ENCODE measurements at regions not wholly inside any gene's neighbourhood (a gene's known extent, or its start where the extent isn't known, plus 50 kb on each side); places are given as distances from the start of the nearest gene placed in this dataset.

DNA sequence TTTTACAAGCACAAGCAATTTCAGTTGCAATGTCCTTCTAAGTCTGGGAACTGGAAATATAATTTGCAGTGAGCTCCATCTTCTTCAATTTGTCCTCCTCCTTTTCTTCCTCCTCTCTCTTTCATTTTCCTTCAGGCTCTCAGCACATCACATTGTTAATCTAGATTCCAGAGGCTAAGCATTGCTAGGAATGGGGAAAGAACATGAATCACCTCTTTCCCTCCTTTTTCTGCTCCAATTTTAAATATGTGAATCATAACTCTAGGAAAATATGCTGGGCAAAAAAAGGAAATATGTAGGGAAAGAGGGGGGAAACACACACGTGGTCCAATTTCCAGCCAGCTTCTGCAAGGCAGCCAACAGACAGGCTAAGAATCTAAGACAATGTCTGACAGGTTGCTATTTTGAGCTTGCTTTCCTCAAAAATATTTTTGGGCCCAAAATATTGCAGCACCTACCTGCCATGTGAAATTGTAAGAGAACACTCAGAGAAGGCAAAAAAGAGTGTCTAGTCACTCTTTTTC lies 72.7 kb upstream of the NUPR2 start:
- no peaks in the 10 kb centered on the region for H3K36me3 ChIP-seq
- intact Hi-C loops (cut with DNase I) = no loop called here
- no peak overlapping the region for H3K27ac ChIP-seq
- no peaks in the 10 kb centered on the region for H3K9me3 ChIP-seq
- no peak overlapping the region for H3K4me3 ChIP-seq
- DNase-seq (no peak), ATAC-seq (no peak)
- TF ChIP-seq POLR2A (IDR thresholded peaks at IDR 0.05) (no peak), CTCF (IDR thresholded peaks at IDR 0.05) (no peak)
- WGBS (ENCODE audit: insufficient coverage, low coverage, low lambda C conversion rate, missing lambda C conversion rate) = 8% methylated on average over 1 of the region's 1 CpG
- H3K27me3 ChIP-seq = no peaks in the 10 kb centered on the region
- H3K4me1 ChIP-seq = no peaks in the 10 kb centered on the region

DNA sequence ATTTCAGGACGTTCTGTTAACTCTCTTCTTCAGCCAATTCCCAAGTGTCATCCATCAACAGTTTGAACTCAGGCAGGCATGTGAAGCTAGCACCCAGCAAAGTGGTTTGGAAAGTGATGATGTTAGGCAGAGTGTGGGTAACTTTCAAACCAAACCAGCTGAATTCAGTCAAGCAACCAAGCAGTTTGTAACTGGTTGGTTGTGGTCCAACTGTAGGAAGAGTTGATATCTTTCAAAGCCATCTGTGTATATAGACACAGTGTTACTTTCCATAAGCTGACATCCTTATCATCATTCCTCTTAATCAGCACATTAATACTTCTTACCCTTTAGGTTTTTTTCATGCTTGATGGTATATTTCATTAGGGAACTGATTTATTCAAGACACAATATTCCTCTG lies 72.2 kb upstream of the NUPR2 start:
- TF ChIP-seq POLR2A (IDR thresholded peaks at IDR 0.05) (no peak), CTCF (IDR thresholded peaks at IDR 0.05) (no peak)
- Histone ChIP-seq H3K4me3 (no peak overlapping the region), H3K4me1 (no peaks in the 10 kb centered on the region), H3K27me3 (no peaks in the 10 kb centered on the region), H3K27ac (no peak overlapping the region), H3K9me3 (no peaks in the 10 kb centered on the region), H3K36me3 (no peaks in the 10 kb centered on the region)
- intact Hi-C loops (cut with DNase I) = no loop called here
- WGBS (ENCODE audit: insufficient coverage, low coverage, low lambda C conversion rate, missing lambda C conversion rate) = 8% methylated on average over 1 of the region's 1 CpG
- no peak for DNase-seq
- ATAC-seq = no peak

DNA sequence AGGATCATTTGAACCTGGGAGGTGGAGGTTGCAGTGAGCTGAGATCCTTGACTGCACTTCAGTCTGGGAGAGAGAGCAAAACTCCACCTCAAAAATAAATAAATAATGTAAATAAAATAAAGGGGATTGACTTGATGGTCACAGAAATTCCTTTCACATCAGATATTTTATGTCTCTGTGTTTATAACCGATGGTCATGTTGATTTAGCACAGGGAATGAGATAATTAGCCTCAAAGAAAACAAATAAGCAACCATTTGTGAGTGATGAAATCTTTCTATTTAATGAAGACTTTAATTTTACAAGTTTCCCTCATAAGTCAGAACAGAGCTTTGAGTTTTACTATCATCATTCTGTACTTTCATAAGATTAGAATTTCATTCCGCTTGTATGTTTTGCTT lies 64.8 kb upstream of the NUPR2 start:
- ATAC-seq (no peak), DNase-seq (no peak)
- no peaks in the 10 kb centered on the region for H3K27me3 ChIP-seq
- no peak overlapping the region for H3K27ac ChIP-seq
- intact Hi-C loops (cut with DNase I) = no loop called here
- no peaks in the 10 kb centered on the region for H3K36me3 ChIP-seq
- TF ChIP-seq POLR2A (IDR thresholded peaks at IDR 0.05) = no peak
- TF ChIP-seq CTCF (IDR thresholded peaks at IDR 0.05) = no peak
- H3K4me1 ChIP-seq = no peaks in the 10 kb centered on the region
- no peak overlapping the region for H3K4me3 ChIP-seq
- 38% methylated on average over 2 of the region's 2 CpGs for WGBS (ENCODE audit: insufficient coverage, low coverage, low lambda C conversion rate, missing lambda C conversion rate)
- H3K9me3 ChIP-seq = no peaks in the 10 kb centered on the region

- ATAC-seq (peak in 1 of 4 donors; percentile 17), DNase-seq (no peak)
- H3K4me3 ChIP-seq = peak overlapping the region in 2 of 3 donors; percentile 18 to 23
- TF ChIP-seq POLR2A (IDR thresholded peaks at IDR 0.05) (no peak), CTCF (IDR thresholded peaks at IDR 0.05) (no peak)
- H3K27me3 ChIP-seq = no peaks in the 10 kb centered on the region
- no peaks in the 10 kb centered on the region for H3K9me3 ChIP-seq
- intact Hi-C loops (cut with DNase I) = no loop called here
- WGBS (ENCODE audit: insufficient coverage, low coverage, low lambda C conversion rate, missing lambda C conversion rate) = 26% methylated on average over 8 of the region's 13 CpGs
- no peaks in the 10 kb centered on the region for H3K4me1 ChIP-seq
- H3K36me3 ChIP-seq = no peaks in the 10 kb centered on the region
- no peak overlapping the region for H3K27ac ChIP-seq
These were observed 59.6 kb upstream of the NUPR2 start for GRCh38 chr7:56175771-56176170.

All from right lobe of liver (tissue), 6 donors.